HG02885 (cell line): ENCODE measurements at regions not wholly inside any gene's neighbourhood (a gene's known extent, or its start where the extent isn't known, plus 50 kb on each side); places are given as distances from the start of the nearest gene placed in this dataset.

Experiments
- ATAC-seq: cut with Tn5 transposase; IDR thresholded peaks from one replicate; pipeline ENCODE4 v1.9.1; 2021; ENCODE audit warnings: mild to moderate bottlenecking; ENCODE audit not compliant: unreplicated experiment, poor library complexity

DNA sequence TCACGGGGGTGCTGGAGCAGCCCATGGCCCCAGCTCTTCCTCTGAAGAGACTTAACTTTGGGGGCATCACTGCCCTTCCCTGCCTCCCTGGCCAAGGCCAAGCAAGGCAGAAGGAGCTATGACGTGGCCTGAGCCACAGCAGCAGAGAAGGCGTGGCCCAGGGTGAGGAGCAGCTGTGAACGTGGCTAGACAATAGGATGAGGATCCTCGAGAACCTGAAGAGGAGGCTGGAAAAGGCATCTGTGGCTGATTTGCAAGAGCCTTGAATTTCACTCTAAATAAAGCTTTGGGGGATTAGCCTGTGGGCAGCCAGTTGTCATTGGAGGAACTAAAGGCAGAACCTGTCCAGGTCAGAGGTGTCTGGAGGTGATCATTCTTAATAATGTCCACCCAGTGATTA is 652.9 kb upstream of the ID2 start:
- no peak for ATAC-seq

DNA sequence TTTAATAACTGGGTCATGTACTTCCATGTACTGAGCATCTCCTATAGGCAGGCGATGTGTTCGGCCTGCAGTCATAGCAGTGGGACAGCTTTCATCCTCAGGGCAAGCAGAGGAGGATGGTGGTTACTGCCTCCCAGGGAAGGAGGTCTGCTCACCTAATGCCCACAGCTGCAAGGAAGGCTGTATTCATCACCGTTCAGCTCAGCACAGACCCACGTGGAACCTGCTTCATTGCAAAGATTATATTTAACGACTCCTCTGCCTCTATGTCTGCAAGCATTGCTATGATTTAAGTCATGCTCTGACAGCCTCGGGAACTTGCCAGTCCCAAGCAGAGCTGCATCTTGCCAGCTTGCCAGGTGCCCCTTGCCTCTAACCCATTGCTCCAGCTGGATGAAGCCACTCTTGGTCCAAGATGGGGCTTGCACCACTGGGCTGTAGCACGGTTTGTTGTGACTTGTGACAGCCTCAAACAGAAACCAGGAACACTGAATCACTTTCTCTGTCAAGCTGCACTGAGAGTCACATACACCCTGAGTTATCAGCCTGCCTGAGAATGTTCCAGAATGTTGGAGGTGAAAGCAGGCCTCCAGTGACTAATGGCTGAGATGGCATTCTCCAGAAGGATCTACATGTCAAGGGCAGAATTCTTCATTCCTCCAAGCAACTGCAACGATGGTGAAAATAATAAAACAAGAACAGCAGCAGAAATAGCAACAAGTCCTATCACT is 651.1 kb upstream of the ID2 start:
- ATAC-seq, result no peak

DNA sequence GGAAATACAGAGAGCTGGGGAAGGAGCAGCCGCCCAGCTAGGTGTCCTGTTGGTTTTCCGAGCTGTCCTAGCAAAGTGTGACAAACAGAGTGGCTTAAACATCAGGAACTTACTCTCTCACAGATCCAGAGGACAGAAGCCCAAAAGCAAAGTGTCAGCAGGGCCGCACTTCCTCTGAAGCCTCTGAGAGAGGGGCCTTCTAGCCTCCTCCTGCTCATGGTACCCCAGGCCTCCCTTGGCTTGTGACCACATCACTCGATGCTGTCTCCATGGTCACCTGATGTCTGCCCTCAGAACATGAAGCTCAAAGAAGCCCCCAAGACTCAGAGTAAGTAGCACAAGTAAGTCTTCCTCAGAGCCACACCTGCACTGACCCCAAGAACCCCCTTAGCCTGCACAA is 650.5 kb upstream of the ID2 start:
- no peak for ATAC-seq

DNA sequence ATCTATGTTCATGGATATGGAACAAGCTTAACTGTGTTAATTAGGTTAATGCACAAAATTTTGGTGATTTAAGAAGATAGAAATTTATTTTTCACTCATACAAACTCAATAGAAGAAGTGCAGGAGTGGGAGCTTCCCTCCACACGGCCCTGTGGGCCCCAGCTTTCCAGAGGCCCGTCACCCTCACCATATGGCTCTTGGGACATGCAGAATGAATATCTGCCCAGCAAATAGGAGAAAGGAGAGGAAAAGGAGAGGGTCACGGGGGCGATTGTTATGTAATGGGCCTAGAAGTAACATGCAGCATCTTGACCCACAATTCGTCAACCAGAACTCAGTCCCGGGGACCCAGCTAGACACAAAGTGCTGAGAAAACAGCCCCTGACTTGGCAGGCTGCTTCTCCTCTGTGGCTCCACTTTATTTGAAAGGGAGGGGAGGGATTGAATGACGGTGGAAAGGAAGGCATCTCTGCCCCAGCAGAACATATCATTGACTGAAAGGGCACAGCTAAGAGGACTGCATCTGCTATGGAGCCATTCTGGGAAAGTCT is 648.2 kb upstream of the ID2 start:
- ATAC-seq, result no peak

DNA sequence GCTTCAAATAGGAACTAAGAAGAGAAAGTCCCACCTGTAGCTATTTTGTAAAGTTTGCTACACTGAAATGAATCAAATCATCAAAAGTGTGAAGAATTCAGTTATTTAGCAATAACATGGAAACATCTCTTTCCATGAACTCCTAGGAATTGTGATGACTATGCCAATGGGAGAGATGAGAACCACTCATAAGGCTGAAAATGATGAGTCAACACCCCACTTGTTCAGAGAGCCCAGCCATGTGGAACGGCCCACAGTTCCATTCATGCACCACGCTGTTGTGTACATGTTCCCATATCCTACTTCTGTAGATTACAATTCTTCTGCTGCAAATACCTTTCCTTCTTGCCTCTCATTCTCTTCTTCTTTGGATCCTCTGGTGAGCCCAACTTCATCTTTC is 645.5 kb upstream of the ID2 start:
- ATAC-seq, result peak; percentile 66

DNA sequence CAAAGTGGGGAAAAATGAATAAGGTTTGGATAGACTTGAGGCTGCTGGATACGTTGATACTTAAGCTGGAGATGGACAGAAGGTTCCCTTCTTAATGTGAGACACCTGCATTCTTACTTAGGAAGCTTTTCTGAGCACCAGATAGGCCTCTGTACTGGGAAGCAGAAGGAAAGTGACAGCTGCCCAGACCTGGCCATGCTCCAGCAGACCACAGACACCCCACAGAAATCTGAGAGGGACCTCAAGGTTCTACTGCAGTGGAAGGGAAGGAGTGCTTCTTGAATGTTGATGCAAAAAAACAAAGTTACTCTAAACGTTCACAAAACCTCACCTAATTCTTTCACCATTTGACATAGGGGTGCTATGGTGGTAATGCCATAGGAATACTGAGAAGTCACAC is 642.1 kb upstream of the ID2 start:
- no peak for ATAC-seq

DNA sequence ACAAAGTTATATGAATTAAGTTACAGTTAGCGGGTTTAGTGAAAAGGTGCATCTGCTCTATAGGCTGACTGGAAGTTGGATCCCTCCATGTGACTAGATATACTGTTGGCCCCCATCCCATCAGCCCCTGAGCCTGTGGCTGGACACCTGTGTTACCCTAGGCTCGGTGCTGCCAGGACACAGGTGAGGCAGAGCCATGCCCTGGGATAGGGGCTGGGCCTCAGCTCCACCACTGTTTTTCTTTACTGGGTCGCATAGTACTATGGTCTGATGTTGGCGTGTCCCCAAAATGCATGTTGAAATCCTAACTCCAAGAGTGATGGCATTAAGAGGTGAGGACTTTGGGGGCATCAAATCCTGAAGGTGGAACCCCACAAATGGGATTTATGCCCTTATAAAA is 638.6 kb upstream of the ID2 start:
- no peak for ATAC-seq

DNA sequence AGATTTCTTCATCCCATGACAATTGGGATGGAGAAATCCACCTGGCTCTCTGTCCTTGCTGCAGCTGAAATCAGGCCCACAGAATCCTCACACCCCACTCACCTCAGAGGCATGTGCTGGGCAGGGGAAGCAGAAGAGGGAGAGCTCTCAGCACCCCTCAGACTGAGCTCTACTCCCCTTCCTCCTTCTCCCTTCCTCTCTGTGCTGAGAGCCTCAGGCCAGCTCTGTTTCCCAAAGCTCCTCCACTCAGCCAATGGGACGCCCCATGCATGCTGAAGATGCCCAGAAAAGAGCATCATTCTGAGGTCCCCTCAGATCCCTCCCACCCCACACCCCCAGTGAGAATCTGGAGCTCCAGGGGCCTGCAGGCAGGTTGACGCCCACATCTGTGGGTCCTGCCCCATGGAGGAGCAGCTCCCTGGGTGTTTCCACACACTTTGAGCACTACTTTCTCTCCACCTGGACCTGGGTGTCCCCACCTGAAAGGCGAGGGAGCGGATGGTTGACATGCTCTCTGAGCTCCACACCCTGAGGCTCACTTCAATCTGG is 637.7 kb upstream of the ID2 start:
- no peak for ATAC-seq

DNA sequence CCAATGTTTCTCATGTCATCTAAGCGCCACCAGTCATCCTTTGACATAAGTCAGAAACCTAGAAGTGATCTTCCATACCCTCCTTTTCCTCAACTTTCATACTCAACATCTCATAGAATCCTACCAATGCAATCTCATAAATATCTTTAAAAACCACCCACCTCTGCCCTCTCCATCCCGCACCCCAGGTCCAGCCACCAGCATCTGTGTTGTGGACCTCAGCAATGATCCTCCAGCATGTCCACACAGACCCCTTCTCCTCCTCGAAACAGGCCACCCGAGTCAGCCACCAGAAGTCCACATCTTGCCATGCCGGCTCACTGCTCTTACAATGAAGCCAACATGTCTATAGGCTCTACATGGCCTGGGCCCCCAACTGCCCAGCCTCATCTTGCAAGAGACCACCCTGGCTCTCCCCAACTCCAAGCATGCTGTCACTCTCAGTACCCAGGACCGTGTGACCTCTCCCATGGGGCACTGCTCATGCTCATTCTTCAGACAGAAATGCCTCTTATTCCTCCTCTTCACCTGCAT is 636.7 kb upstream of the ID2 start:
- no peak for ATAC-seq

DNA sequence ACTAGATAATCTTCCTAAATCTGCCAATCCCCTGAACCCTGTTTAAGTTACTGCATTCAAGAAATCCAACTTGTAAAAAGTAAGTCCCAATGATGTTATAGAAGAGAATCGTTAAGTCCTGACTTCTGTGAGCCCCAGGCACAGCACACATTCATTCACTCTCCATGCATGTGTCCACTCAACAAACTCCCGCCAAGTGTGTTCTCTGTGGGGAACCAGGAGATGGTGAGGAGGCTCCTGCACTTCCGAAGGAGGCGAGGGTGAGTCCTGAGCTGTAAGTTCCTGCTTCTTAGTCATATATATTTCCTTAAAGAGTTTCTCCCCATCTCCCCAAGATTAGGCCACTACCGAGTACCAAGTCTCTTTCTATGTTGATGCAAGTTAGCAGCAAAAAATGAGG is 635.0 kb upstream of the ID2 start:
- no peak for ATAC-seq

DNA sequence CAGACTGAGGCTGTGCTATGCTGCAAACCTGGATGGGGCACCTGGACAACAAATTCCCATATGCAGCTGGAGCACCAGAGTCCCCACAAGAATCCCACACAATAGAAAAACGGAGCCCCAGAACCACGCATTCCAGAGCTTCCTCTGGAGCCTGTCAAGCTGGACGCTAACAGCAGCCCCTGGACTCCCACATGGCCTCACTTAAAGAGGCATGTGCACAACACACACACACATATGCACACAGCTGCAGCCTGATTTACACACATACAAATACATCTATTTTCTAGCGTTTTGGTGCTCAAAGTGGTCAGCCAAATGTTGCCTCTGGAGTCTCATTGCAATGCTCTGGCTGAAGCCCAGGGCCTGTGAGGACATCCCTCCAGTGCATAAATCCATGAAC is 632.7 kb upstream of the ID2 start:
- ATAC-seq, result no peak

DNA sequence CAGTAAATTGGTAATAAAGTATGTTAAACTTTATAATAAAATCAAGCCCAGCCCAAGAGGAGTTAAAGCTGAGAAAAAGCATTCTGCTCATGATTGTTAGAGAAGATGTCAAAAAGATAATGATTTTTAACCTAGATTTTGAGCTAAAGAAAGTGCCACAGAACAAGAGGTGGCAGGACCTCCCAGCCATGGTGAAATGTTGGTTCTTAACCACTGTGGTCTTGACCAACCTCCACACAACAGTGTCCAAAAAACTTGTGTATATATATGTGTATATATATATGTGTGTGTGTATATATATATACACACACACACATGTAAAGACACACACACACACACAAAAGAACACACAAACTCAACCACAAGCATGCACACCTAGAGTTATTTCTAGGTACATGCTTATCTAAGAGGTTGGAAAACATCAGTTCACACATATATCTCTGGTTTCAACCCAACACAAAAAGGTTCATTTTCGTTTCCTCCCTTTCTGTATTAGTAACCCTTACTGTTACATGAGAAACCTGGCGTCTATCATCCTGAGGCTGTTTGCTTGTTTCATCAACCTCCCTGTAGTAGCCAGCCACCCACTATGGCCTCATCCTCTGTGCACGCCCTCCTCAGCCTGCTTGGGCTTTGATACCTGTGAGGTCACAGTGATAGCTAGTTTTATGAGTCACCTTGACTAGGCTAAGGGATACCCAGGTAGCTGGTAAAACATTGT is 631.8 kb upstream of the ID2 start:
- ATAC-seq, result peak; percentile 93

DNA sequence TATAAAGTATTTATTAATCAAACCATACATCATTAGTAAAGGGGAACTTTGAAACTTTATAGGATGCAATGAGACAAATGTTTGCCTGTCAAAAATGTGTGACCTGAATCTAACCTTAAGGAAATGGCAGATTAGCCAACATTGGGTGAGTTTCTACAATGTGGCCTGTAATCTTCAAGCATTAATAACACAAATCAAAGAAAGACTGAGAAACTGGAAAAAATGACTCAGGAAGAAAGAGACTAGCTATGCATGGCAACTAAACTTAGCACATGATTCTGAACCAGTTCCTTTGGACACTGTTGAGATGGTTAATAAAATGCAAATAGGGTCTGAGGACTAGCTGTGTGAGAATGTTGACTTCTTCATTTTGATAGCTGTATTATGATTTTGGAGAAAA is 628.6 kb upstream of the ID2 start:
- ATAC-seq, result no peak

DNA sequence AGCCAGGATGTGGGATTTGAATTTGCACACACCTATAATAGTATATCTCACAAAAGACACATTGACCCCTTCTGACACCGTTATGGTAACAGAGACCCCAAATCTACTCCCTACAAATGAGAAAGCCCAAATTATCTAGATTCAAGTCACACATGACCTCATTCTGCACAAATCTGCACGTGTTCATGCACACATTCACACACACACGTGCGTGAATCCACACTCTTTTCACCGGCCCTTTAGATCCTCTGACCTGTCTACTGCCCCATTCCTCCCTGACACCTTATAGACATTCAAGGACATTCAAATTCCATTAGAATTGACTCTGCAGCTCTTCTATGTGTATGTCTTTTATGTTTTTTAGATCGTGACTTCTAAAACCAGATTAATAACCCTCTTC is 627.8 kb upstream of the ID2 start:
- no peak for ATAC-seq

DNA sequence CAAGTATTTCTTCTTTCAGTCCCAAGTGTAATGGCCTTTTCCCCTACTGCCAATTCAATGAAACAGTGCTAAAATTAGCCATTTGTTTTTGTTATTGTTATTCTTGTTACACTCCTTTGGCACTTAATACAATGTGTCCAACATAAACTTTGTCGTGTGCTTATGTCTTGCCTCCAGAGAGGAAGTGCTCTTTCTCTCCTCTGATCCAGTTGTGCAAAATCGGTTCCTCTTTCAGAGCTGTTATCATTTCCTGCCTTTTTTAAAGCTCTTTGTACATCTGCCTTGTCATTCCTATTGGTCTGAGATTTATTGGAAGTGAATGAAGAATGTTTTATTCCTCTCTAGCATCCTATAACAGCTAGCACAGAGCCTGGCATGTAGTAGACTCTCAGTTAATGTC is 623.2 kb upstream of the ID2 start:
- ATAC-seq, result no peak

DNA sequence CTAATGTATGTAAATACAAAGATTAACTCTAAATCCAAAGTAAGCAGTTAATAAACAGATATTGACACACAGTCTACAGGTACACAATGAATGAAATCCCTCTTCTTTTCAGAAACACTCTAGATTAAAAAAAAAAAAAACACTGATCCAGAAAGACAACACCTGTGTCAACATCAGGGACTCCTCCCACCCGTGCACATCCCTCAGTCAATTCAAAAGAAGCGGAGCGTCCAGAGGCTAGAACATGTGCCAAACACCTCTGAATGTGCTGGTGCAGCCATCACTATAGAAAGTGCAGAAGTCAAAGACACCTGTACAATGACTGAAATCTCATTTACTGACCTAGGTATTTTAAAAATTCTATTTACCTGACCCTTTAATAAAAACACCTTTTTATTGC is 622.6 kb upstream of the ID2 start:
- ATAC-seq, result no peak

DNA sequence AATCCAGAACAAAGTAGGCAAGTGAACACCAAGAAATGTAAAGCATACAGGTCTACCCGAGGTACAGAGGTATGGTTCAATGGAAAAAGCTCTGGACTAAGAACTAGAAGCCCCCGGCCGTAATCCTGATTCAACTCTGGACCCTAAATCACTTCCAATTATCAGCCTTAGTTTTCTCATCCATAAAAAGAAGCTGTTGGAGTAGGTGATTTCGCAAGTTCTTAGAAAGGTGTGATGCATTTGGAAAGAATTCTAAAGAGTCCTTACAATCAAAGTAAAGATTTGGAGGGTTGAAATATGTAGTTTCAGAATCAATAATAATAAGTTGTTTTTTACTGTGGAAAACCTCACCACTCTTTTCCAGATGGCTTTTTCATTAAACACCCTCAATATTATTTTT is 622.1 kb upstream of the ID2 start:
- ATAC-seq, result no peak

DNA sequence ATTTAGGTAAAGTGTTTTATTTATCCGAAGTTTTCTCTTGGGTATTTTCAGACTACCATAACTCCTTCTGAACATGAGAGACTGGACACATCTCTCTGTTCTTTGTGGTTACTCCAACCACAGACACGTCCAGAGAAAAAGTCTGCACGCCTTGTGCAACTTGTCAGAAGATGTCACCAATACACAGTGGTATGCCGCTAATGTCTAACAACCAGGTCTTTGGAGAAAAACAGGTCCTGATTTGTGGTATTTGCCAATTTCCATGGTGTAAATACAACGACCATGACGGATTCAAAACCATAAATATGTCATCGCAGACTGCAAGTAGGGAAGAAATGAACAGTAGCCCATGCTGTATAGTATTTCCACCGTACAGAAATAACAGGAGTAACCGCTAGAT is 620.6 kb upstream of the ID2 start:
- ATAC-seq, result no peak

DNA sequence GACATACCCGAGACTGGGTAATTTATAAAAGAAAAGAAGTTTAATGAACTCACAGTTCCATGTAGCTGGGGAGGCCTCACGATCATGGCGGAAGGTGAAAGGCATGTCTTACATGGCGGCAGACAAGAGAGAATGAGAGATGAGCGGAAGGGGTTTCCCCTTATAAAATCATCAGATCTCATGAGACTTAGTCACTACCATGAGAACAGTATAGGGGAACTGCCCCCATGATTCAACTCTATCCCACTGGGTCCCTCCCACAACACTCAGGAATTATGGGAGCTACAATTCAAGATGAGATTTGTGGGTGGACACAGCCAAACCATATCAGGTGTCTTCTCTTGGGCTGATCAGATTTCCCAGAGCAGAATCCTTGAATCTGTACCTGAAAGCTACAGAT is 617.3 kb upstream of the ID2 start:
- no peak for ATAC-seq

DNA sequence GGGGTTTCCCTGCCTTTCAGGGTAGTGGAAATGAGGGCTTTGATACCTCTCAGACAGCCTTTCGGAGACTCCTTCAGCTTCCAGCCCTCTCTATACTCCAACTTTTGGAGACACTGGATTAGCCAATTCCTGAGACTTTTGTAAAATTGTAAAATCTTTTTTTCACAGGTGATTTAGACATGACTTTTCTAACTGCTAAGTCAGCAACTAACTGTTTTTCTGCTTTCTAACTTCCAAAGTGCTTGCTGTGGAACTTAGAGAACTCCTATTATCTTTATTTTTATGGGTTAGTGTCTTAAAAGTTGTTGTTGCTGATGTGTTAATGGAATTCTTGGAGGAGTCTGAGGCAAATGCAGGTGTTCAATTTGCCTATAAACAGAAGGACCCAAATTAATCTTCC is 616.7 kb upstream of the ID2 start:
- ATAC-seq, result no peak

DNA sequence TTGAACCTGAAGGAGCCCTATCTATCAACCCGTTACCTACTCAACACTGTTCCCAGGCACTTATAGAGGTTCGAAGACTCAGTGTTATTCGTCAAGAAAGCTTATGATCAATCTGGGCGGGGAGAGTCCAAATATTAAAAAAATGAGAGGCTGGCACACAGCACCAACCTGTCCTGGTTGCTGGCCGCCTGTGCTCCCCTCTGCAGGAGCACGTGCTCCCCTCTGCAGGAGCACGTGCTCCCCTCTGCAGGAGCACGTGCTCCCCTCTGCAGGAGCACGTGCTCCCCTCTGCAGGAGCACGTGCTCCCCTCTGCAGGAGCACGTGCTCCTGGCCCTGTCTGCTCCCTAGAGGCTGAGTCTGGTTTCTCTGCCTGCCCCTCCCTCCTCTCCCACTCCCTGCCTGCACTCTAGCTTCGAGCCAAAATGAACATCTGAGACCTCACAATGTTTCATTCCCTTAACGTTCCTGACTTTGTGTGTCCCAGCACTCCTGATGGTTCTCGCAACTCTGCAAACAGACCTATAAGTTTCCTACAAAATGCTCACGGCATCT is 614.0 kb upstream of the ID2 start:
- no peak for ATAC-seq
